Superior temporal gyrus (tissue), 1 donor: ENCODE measurements at regions not wholly inside any gene's neighbourhood (a gene's known extent, or its start where the extent isn't known, plus 50 kb on each side); places are given as distances from the start of the nearest gene placed in this dataset.
"Not testable (repeated sequence)": the region's sequence is repeated elsewhere in the genome, so short reads cannot be mapped to it uniquely, and the experiment has no call there.

Experiments
- DNase-seq: peaks from one replicate; pipeline ENCODE4 v3.0.0-alpha.2; 2016; ENCODE audit errors: extremely low spot score

DNA sequence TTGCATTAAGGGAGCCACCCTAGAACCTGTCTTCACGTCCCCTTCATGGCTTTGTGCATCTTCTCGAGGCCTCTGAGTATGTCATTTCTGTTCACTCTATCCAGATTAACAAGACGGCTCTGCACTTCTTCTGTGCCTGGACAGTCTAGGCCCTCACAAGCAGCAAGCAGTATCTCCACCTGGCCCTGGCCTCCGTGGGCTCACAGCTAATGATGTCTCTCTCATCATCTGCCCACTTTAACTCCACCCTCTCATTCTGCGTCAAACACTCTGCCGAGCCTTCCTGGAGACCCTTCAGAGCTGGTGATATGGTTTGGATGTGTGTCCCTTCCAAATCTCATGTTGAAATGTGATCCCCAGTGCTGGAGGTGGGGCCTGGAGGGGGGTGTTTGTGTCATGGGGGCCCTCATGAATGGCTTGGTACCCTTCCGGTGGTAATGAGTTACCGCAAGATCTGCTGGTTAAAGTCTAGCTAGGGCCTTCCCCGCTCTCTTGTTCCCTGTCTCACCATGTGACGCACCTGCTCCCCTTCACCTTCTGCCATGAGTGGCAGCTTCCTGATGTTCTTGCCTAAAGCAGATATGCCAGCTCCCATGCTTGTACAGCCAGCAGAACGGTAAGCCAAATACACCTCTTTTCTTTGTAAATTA lies 132.5 kb upstream of the ID2 start:
- no peak for DNase-seq

DNA sequence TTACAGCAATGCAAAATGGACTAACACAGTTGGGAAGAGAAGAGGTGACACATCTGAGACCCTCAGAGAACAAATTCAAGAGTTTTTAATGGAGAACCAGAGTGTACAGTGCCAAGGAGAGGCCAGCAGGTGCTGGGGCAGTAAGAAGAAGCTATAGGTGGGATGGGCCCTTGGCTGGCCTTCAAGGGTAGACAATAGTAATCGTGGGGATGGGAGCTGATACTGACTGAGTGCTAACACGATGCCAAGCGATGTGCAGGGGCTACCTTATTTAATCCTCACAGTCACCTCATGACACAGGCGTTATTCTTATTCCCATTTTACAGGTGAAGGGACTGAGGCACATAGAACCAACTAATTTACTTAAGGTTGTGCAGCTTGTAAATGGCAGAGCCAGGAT lies 131.9 kb upstream of the ID2 start:
- DNase-seq = no peak

DNA sequence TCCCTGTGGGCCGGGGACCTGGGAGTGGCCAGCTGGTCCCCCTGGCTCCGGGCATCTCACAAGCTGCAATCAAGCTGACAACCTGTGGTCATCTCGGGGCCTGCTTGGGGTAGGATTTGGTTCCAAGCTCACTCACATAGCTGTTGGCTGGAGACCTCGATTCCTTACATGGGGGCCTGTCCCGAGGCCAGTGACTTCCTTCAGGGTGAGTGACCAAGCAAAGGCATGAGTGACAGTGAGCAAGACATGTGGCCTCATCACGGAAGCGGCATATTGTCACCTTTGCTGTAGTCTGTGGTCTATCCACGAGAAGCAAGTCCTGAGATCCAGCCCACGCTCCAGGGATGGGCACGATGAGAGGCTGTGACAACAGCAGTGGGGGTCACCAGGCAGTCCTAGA lies 131.4 kb upstream of the ID2 start:
- DNase-seq = no peak

DNA sequence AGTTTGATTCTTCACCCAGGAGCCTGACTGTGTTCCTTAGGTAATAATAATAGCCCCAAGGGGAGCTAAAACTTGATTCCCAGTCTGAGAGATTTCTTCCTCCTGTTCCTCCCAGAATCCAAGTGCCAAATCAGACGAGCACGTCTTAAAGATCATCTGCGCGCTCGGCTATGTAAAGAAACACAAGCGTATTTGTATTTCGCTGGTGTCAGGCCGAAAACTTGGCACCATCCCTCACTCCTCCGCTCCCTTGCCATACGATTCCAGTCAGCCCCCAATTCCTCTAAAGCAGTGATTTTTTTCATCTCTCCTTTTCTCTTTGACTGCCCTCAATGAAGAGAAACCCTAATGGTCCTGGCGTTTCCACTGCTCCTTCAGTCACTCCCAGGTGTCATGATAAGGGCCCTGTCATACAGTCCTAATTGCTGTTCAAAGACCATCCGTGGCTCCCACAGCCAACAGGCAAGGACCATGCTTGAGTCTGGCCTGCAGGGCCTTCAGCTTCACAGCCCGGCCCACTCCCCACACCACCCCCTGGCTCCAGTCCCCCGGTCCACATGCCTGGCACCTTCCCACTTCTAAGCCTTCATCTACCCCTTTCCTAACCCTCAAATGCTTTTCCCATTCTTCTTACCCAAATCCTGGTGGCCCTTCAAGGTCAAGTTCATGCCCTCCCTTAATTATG lies 130.8 kb upstream of the ID2 start:
- DNase-seq = no peak

DNA sequence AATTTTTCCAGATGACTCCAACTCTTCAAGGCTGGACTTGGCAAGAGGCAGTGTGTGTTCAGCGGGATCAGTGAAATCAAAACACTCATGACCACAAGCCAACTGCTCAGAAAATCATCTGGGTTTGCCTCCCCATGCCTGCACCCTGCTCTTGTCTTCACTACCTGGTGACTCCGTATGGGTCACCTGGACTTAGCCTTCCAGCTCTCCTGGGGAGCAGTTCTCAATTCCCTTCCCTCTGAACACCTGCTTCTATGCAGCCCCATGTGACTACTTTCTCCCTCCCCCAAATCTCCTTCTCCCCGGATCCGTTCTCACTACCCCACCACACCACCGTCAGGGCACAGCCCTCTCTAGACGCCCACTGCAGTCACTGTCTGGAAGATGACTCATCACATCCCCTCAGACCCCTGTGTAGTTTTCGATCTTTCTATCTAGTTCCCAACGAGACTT lies 130.2 kb upstream of the ID2 start:
- DNase-seq = no peak

DNA sequence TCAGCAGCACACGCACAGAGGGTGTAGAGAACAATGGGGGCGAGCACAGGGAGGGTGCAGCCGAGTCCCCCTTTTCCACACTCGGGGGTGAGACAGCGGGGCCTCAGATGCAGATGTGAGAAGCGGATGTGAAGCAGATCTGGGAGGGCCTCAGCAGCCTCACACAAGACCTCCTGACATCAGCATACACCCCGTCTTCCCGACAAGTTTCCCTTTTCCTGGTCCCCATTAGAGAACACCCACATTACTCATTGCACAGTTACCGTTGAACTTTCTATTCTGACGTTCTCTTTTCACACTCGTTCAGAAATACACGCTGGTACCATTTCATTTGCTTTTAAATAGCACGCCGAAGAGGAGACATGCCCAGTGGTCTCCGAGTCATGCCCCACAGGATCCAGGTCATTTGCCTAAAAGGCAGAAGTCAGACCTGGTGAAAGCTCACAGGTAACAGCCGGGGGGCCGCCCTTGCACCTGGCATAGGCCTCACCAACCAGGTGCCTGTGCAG lies 129.5 kb upstream of the ID2 start:
- no peak for DNase-seq

DNA sequence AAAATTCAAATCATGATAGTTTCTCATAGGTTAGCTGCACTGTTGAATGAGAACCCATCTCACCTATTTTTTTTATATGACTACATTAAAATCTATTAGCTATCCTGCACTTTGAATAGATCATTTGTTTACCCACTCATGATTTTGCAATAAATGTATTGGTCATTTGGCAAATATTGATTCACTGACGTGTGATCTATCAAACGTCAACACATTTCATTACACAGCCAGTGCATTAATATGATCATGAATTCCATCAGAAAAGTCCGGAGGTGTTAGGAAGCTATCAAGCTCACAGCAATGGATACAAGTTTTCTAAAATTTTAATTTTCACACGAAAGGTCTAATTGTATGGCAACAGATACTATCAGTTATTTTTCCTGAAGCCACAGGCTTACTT lies 128.2 kb upstream of the ID2 start:
- no peak for DNase-seq

DNA sequence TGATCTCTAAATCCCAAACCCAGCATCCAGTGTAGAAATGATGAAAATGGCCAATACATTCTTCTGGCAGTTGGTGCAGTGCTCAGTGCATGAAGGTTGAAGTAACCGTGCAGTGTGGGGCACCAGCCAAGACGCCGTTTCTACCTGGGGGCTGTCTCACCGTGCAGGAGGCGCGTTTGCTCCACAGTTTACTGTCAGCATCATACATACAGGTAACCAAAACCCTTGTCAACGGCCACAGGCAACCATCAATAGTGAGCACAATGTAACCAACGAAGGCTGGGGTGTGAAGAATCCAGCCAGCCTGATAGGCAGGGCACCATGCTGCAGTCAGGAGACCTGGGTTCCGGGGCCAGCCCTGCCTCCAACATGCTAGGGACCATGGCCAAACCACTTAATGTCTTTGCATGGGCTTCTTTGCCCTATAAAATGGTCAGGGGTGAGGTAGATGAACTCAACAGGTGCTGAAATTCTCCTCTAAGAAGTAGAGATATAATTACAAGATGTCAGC lies 127.5 kb upstream of the ID2 start:
- DNase-seq = no peak

DNA sequence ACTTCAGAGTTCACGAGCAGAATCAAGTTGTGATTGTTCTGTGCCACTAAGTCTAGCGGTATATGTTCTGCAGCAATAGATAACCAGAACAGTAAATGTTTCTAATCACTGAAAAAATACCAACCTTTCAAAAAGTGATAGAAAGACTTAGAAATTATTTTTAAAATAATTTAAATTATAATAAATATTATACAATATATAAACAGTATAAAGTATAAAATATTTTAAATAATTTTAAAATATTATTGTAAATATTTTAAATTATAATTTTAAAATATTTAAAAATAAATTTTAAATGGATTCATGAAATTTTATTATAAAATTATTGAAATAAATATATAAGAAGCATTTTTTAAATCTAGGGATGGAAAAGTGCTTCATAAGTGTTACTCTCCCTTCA lies 126.3 kb upstream of the ID2 start:
- no peak for DNase-seq

DNA sequence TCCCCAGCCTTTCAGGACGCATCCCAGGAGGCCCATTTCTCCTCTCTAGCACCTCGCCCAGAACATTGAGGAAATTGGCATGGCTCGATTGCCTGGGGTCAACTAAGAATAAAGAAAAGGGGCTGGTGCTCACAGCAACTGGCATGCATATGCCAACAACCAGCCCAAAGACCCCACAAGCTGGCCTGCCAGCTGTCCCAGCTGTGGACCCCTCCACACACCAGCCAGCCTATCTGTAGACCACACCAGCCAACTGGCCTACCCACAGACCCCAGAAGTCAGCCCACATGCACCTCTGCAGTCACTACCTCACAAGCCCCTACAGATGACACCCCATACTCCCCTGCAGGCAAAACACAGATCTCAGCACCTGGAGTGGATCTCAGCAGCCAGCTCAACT lies 123.8 kb upstream of the ID2 start:
- DNase-seq = no peak

DNA sequence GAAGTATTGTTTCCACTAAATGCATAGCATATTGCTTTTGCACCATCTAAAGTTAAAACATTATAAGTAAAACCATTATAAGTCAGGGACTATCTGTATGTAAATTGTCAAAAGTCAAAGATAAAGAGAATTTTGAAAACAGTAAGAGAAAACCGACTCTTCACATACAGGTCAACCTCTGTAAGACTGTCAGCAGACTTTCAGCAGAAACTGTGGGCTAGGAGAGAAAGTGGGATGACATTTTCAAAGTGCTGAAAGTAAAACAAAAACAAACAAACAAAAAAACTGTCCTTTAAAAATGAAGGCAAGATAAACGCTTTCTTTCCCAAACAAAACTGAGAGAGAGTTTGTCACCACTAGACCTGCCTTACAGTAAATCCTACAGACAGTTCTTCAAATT lies 122.9 kb upstream of the ID2 start:
- DNase-seq = no peak

DNA sequence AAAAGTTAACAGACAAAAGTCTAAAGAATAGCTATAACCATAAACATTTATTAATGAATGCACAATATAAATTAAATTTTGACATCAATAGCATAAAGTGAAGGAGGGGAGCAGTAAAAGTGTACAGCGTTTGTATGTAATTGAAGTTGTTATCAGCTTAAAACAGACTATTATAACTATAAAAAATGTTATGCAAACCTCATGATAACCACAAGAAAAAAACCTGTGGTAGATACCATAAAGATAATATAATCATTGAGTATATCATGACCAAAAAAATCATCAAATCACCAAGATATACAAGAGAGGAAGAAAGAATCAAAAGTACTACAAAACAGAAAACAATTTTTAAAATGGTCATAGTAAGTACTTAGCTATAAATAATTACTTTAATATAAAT lies 122.1 kb upstream of the ID2 start:
- no peak for DNase-seq

DNA sequence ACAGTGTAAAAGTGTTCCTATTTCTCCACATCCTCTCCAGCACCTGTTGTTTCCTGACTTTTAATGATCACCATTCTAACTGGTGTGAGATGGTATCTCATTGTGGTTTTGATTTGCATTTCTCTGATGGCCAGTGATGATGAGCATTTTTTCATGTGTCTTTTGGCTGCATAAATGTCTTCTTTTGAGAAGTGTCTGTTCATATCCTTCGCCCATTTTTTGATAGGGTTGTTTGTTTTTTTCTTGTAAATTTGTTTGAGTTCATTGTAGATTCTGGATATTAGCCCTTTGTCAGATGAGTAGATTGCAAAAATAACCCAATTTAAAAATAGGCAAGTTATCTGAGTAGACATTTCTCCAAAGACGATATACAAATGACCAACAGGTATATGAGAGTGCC lies 120.2 kb upstream of the ID2 start:
- not testable (repeated sequence) for DNase-seq

DNA sequence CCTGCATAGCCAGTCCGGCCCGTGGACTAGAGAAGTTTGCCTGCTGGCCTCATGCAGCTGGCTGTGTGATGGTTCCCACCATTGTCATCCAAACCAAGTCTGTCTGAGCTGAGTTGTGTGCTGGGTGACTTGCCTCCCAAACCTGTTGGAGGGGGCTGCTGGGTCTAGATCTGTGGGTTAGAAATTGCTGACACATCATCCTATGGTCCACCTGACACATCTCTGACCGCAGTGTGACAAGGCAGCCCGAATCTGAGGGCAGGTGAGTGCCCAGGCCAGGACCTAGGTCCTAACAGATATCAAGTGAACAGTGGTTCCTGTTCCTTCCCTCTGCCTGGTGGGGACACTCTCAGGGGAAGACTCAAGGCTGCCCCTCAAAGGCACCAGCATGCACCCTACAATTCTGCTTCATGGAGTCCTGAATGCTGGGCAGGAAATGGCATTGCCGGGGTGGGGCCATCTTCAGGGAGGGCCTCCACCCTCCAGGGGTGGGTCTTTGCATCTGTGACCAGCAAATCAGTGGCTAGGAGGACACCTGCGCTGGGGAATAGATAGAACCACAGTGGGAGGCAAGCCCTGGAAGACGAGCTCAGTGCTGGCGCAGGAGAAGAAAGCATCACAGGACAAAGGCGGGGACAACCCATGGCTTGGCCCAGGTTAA lies 117.9 kb upstream of the ID2 start:
- no peak for DNase-seq

DNA sequence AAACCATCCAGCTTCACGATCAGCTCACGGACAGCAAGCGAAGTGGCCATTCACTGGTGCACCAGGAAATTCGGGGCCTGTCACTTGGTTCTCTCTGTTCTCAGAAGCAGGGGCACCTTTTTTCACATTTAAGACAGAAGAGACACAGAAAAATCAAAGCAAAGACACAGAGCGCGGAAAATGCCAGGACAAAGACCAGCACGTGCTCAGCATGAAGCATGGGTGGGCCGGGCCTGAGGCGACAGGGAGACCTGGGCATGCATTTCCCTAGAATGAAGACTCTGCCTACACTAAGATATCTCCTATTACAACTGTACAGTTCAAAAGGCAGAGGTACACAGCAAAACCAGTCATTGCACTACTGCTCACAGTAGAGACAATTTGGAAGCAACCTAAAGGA lies 117.4 kb upstream of the ID2 start:
- no peak for DNase-seq

DNA sequence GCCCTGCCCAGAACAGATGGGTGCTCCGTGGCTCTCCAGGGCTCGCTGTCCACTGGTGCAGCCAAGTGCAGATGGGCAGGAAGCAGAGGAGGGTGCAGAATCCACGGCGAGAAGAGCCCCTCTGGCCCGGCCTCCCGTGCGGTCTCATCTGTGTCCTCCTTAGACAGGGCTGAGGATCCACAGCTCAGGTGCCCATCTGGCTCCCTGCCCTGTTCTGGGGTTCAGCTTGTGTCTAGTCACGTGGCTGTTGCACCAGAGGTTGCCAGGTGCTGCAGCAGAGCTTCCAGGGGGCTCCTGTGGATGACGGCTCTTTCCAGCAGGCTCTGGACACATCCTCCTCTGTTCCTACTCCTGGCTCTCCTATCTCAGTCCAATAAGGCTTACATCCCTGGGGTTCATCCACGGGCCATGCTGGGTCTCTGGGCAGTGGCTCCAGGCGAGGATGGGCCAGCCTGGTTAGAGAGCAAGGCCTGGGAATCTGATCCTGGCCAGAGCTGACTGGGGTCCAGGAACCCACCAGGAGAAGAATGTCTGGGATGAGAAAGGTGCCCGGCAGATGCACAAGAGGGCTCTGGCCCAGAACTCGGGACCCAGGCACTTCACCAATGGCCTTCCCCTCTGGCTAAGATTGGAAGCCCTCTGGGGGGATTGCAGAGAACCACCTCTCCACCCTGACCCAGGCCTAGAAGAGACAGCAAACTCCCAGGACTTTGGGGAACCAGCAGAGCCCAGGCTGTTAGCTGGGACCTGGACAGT lies 116.3 kb upstream of the ID2 start:
- DNase-seq = no peak

DNA sequence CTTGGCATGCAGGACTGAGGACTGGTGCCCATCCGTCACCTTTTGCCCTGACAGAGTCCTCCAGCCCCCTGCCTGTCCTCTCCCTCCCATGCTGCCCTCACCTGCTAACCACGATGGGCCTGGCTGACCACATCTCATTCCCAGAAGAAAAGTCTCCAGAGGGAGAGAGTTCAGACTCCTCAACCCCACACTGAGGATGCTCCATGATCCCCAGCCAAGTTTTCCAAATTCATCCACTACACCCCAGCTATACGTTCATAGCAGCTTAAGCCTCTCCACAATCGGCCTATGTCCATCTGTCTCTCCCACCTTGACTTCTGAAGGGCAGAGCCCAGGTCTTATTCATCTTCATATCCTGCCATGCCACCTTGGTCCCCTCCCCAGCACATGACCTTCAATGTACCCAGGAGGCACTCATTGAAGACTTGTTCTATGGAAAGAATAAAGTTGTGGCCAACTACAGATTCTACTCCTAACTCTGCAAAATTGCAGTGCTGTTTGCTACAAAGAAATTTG lies 115.6 kb upstream of the ID2 start:
- DNase-seq = no peak

DNA sequence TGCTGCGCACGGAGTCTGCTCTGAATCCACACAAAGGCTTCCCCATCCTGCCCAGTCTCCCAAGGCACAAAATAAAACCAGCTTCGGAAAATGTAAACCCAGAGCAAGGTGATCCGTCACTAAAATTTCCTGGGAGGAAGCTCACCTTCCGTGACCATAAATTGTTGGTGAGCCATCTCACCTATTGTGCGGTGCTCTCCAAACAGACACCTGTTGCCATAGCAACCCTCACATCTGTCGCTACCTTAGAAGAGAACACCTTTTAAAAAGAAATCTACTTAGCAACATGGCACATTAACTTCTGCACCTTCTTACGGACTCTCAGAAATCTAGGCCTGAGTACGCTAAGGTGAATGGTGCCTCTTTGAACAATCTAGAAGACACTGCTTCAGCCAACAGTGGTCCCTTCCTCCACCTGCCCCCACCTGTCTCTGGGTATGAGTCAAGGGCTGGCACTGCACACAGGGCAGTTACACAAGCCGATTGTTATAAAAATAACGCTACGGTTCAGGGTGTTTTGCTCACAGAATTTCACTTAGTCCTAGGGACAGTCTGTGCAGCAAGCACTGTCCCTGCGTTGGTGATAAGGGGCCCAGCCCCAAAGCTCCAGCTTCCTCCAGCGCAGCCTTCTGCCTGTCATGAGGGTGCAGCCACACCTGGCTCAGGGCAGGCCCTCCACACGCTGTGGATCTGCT lies 114.9 kb upstream of the ID2 start:
- no peak for DNase-seq

DNA sequence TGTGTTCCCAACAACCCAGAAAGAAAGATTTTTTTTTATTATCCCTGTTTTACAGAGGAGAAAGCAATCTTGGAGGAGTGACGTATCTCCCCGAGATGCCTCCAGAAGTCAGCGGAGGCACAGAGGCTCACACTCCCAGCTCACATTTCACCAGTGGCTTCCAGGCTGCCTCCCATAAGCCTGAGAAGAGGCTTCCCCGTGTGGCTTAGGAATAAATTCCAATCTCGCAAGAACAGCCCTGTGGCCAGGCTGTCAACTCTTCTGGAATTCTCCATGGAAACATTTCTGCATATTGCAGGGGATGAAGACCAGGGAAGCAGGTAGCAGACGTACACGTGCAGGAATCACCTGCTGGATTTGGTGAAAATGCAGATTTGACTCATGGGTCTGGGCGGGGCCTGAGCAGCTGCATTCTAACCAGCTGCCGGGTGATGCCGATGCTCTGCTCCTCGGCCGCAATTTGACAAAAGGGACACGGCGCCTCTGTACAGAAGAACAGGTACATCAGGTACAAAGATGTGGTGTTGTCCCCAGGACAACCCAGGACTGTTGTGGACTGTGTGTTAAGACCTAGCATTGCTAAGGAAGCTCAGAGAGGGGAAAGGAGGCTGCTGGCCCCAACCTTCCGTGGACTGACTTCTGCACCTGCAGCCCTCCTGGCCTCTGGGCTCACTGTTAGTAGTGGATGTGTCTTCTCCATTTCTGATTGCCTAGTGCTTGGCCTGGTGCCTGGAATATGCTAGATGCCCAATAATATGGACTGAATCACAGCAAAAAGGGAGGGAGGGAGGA lies 114.2 kb upstream of the ID2 start:
- DNase-seq = no peak

DNA sequence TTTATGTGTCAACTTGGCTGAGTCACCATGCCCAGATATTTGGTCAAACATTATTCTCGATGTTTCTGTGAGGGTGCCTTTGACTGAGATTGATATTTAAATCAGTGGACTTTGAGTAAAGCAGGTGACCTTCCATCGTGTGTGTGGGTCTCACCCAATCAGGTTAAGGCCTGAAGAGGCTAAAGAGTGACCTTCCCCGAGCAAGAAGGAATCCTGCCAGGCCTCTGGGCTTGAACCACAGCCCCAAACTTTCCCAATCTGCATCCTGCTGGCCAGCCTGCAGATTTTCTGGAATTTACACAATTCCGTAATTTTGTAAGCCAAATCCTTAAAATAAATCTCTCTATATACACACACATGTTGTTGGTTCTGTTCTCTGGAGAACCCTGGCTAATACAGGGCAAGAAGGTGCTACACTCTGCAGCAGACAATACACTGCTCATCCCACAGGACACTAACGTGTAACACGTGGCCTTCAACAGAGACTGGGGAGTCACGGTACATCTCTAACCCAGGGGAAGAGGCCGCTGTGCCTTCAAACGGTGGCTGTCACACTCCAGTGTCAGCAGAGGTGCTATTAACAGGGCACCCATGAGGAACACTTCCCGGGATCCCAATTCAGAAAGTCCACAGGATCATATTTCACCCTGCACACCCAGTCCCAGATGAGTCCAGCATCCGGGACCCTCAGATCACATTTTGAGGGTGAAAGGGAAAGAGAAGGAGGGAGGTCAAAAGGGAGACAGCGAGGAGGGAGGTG lies 113.1 kb upstream of the ID2 start:
- no peak for DNase-seq
